ENCODE measurements at regions not wholly inside any gene's neighbourhood (a gene's known extent, or its start where the extent isn't known, plus 50 kb on each side); places are given as distances from the start of the nearest gene placed in this dataset.
"Not testable (repeated sequence)": the region's sequence is repeated elsewhere in the genome, so short reads cannot be mapped to it uniquely, and the experiment has no call there.

GRCh38 chr2:195572895-195573683 lies 83.9 kb upstream of the SLC39A10 start:
- Mint-ChIP-seq H3K9me3 (ENCODE audit: unreplicated experiment) (no peaks in the 10 kb centered on the region), H3K27me3 (ENCODE audit: insufficient read depth, unreplicated experiment) (no peaks in the 10 kb centered on the region), H3K36me3 (ENCODE audit: insufficient read depth, unreplicated experiment) (no peaks in the 10 kb centered on the region), H3K27ac (ENCODE audit: unreplicated experiment) (no peak overlapping the region), H3K4me3 (ENCODE audit: unreplicated experiment) (no peak overlapping the region), H3K4me1 (ENCODE audit: low read depth, unreplicated experiment) (no peaks in the 10 kb centered on the region)
- DNase-seq = no peak
- CTCF ChIA-PET = interaction anchor here (1.3 kb wide), 1 partner anchor 84 kb away, joined by 4 read pairs; the partner anchor contains the start of gene SLC39A10
- Histone ChIP-seq H3K4me3 (ENCODE audit: low read depth, low read length) (no peak overlapping the region), H3K36me3 (ENCODE audit: control insufficient read depth, insufficient read depth, low read length) (no peaks in the 10 kb centered on the region), H3K27me3 (replicated peaks; ENCODE audit: control insufficient read depth, insufficient read depth, low read length) (no peaks in the 10 kb centered on the region), H3K9me3 (no peaks in the 10 kb centered on the region), H3K4me1 (no peaks in the 10 kb centered on the region)
- TF ChIP-seq CTCF (IDR thresholded peaks at IDR 0.05; ENCODE audit: insufficient read depth in 1 of 2, low read depth in 1 of 2, low read length in 1 of 2, severe bottlenecking in 1 of 2, unreplicated experiment in 1 of 2) = no peak
- intact Hi-C loops (cut with micrococcal nuclease; ENCODE audit: unreplicated experiment) = no loop called here
- no TSS peak for BruUV-seq (replicated peaks)
- POLR2A ChIA-PET = no interaction called here

- Mint-ChIP-seq H3K27ac (ENCODE audit: unreplicated experiment) (no peak overlapping the region), H3K36me3 (ENCODE audit: insufficient read depth, unreplicated experiment) (no peaks in the 10 kb centered on the region), H3K27me3 (ENCODE audit: insufficient read depth, unreplicated experiment) (no peaks in the 10 kb centered on the region), H3K9me3 (ENCODE audit: unreplicated experiment) (no peaks in the 10 kb centered on the region), H3K4me1 (ENCODE audit: low read depth, unreplicated experiment) (no peaks in the 10 kb centered on the region), H3K4me3 (ENCODE audit: unreplicated experiment) (no peak overlapping the region)
- DNase-seq = no peak
- no peak overlapping the region for H3K4me3 ChIP-seq (ENCODE audit: low read depth, low read length)
- TF ChIP-seq CTCF (IDR thresholded peaks at IDR 0.05; ENCODE audit: insufficient read depth in 1 of 2, low read depth in 1 of 2, low read length in 1 of 2, severe bottlenecking in 1 of 2, unreplicated experiment in 1 of 2) = no peak
- no TSS peak for BruUV-seq (replicated peaks)
- H3K4me1 ChIP-seq = no peaks in the 10 kb centered on the region
- ChIA-PET CTCF (no interaction called here), POLR2A (no interaction called here)
- H3K27me3 ChIP-seq (replicated peaks; ENCODE audit: control insufficient read depth, insufficient read depth, low read length) = no peaks in the 10 kb centered on the region
- intact Hi-C loops (cut with micrococcal nuclease; ENCODE audit: unreplicated experiment) = no loop called here
- H3K9me3 ChIP-seq = no peaks in the 10 kb centered on the region
- no peaks in the 10 kb centered on the region for H3K36me3 ChIP-seq (ENCODE audit: control insufficient read depth, insufficient read depth, low read length)
Measured at GRCh38 chr2:195570329-195570728, 86.7 kb upstream of the SLC39A10 start.

- Histone ChIP-seq H3K4me3 (ENCODE audit: low read depth, low read length) (no peak overlapping the region), H3K9me3 (no peaks in the 10 kb centered on the region), H3K36me3 (ENCODE audit: control insufficient read depth, insufficient read depth, low read length) (no peaks in the 10 kb centered on the region), H3K27me3 (replicated peaks; ENCODE audit: control insufficient read depth, insufficient read depth, low read length) (no peaks in the 10 kb centered on the region), H3K4me1 (no peaks in the 10 kb centered on the region)
- H3K27ac Mint-ChIP-seq (ENCODE audit: unreplicated experiment) = no peak overlapping the region
- H3K4me1 Mint-ChIP-seq (ENCODE audit: low read depth, unreplicated experiment) = no peaks in the 10 kb centered on the region
- intact Hi-C loops (cut with micrococcal nuclease; ENCODE audit: unreplicated experiment) = no loop called here
- no peak for TF ChIP-seq CTCF (IDR thresholded peaks at IDR 0.05; ENCODE audit: insufficient read depth in 1 of 2, low read depth in 1 of 2, low read length in 1 of 2, severe bottlenecking in 1 of 2, unreplicated experiment in 1 of 2)
- ChIA-PET POLR2A (no interaction called here), CTCF (interaction anchor here (0.6 kb wide), 1 partner anchor 104 kb away, joined by 3 read pairs; no protein-coding TSS in a partner anchor)
- H3K9me3 Mint-ChIP-seq (ENCODE audit: unreplicated experiment) = no peaks in the 10 kb centered on the region
- no peaks in the 10 kb centered on the region for H3K36me3 Mint-ChIP-seq (ENCODE audit: insufficient read depth, unreplicated experiment)
- no peaks in the 10 kb centered on the region for H3K27me3 Mint-ChIP-seq (ENCODE audit: insufficient read depth, unreplicated experiment)
- BruUV-seq (replicated peaks) = no TSS peak
- DNase-seq = no peak
- H3K4me3 Mint-ChIP-seq (ENCODE audit: unreplicated experiment) = no peak overlapping the region
Measured at GRCh38 chr2:195569255-195569654, 87.8 kb upstream of the SLC39A10 start.

GRCh38 chr2:195564625-195565135 lies 92.3 kb upstream of the SLC39A10 start:
- H3K9me3 ChIP-seq; H3K27me3 ChIP-seq (replicated peaks; ENCODE audit: control insufficient read depth, insufficient read depth, low read length); H3K27me3 Mint-ChIP-seq (ENCODE audit: insufficient read depth, unreplicated experiment); H3K9me3 Mint-ChIP-seq (ENCODE audit: unreplicated experiment); POLR2A ChIA-PET; H3K36me3 Mint-ChIP-seq (ENCODE audit: insufficient read depth, unreplicated experiment); H3K4me3 ChIP-seq (ENCODE audit: low read depth, low read length); H3K4me3 Mint-ChIP-seq (ENCODE audit: unreplicated experiment); intact Hi-C loops (cut with micrococcal nuclease; ENCODE audit: unreplicated experiment); DNase-seq; H3K4me1 ChIP-seq; H3K36me3 ChIP-seq (ENCODE audit: control insufficient read depth, insufficient read depth, low read length); BruUV-seq (replicated peaks); H3K27ac Mint-ChIP-seq (ENCODE audit: unreplicated experiment); CTCF ChIA-PET: not testable (repeated sequence)
- peaks cover 13% of the 10 kb centered on the region for H3K4me1 Mint-ChIP-seq (ENCODE audit: low read depth, unreplicated experiment)
